GM12875 (cell line): ENCODE measurements at regions not wholly inside any gene's neighbourhood (a gene's known extent, or its start where the extent isn't known, plus 50 kb on each side); places are given as distances from the start of the nearest gene placed in this dataset.

Experiments used
- H3K4me3 ChIP-seq: one replicate; pipeline ENCODE4 v1.5.1; 2011; ENCODE audit warnings: low read depth, low read length, control low read depth
- TF ChIP-seq, protein P1 (sequence below): IDR thresholded peaks from 2 replicates; pipeline ENCODE4 v1.5.1; 2011; ENCODE audit warnings: low read depth, mild to moderate bottlenecking, control low read depth, inconsistent platforms, low read length, moderate library complexity, borderline replicate concordance; ENCODE audit not compliant: insufficient read depth

DNA sequence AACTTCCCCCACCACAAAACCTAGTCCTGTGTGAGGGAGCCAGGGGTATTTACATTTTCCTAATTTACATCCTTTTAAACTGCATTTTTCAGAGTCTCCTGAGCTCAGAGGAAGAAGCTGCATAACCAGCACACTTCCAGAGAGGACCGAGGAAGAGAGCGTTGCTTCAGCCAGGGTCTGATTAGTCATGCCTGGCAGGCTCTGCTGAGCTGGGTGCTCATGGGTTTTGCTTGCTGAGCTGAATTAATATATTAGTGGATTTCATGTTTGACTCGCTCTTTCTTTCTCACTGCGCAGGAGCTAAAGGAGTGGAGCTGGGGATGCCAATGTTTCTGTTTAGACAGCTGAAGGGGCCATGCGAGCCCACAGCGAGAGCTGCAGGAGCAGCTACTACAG is 539.3 kb upstream of the B3GAT1 start:
- no peak overlapping the region for H3K4me3 ChIP-seq
- TF ChIP-seq, protein P1, sequence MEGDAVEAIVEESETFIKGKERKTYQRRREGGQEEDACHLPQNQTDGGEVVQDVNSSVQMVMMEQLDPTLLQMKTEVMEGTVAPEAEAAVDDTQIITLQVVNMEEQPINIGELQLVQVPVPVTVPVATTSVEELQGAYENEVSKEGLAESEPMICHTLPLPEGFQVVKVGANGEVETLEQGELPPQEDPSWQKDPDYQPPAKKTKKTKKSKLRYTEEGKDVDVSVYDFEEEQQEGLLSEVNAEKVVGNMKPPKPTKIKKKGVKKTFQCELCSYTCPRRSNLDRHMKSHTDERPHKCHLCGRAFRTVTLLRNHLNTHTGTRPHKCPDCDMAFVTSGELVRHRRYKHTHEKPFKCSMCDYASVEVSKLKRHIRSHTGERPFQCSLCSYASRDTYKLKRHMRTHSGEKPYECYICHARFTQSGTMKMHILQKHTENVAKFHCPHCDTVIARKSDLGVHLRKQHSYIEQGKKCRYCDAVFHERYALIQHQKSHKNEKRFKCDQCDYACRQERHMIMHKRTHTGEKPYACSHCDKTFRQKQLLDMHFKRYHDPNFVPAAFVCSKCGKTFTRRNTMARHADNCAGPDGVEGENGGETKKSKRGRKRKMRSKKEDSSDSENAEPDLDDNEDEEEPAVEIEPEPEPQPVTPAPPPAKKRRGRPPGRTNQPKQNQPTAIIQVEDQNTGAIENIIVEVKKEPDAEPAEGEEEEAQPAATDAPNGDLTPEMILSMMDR, result no peak

DNA sequence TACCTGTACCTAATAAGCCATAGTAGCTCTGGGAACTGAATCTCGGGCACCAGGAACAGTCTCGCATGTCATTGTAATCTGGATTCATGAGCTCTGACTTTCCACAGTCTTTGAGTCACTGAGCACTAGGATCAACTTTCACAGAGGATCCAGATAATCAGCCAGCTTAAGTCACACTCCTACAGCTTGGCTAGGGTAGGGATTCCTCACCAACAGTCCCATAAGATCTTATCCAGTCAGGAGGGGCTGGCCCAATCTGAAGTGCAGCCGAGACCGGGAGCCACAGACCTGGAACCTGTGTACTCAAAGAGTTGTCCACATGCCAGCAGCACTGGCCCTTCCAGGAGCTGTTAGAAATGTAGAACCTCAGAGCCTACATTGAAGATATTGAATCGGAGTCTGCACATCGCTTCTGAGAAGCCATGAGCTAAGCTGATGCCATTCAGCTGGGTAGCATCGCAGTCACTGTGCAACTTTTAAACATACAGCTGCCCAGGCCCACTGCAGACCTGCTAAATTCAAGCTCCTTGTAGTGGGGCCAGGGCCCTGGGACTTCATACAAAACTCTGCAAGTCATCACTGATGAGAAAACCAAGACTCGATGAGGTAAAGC is 538.8 kb upstream of the B3GAT1 start:
- no peak overlapping the region for H3K4me3 ChIP-seq
- TF ChIP-seq, protein P1, result no peak

DNA sequence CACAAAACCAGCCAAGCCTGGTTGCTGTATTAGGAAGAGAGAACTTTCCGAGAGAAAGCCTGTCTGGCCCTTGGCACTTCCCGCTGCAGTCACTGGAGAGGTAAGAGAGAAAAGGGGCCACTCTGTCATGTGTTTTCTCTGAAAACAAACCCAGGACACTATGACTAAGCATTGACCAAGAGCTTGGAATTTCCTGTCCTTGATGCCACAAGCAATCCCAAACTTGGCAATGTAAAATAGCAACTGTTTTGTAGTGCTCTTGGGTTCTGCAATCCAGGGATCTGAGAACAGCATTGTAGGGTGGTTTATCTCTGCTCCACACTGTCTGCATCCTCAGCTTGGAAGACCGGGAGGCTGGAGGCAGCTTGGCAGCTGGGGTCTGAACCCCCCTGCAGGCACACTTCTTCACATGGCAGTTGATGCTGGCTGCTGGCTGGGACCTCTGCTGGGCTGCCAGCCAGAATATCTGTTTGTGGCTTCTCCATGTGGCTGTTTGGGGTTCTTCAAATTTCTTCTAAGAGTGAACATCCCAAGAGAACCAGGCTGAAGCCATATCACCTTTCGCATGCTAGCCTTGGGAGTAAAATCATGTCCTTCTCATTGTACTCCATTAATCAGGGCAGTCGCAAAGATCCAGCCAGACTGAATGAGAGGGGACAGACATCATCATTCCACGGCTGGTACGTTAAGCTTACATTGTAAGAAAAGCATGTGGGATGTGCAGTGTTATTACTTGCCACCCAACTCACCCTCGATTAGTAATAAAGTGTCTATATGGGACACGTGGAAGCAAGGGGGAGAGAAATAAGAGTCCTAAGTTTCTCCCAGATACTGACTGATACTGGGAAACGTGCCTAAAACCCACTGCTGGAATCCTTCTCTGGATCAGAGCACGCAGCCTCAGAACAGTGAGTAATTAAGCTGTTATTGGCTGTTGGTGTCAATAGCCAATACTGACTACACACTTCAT is 537.4 kb upstream of the B3GAT1 start:
- H3K4me3 ChIP-seq, result no peak overlapping the region
- TF ChIP-seq, protein P1, result no peak

DNA sequence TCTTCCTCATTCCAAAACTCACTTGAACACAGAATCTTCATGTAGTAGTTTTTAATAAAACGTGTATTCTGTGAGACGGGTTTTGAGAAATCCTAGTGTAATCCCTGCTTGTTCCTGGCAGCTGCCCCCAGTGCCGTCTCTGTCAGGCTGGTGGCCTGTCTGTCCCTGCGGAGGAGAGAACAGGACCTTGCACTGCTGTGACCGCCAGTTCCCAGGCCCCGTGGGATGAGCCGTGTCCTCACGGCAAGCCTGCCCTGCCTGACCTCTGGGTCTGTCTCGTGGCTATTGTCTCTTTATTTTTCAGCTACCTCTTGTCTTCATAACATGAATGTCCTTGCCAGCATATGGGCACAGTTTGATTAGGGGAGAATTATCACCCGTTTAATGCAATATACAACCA is 535.5 kb upstream of the B3GAT1 start:
- TF ChIP-seq, protein P1, result no peak
- no peak overlapping the region for H3K4me3 ChIP-seq

DNA sequence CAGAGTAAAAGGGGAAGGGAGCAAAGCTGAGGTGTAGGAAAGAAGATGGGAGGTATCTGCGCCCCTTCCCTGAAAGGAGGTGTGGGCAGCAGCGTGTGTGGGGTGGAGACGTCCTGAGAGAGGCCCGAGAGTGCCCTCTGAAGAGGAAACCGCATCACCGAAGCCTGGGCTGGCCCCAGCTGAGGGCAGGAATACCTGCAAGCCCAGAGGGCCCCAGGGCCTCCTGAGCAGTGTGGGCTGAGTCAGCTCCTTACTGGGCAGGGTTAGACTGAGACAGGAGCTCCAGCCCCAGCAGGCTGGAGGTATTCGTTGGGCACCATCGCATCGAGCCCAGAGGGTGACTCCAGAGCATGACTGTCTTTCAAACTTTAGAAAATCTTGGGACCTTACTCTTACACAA is 534.0 kb upstream of the B3GAT1 start:
- no peak overlapping the region for H3K4me3 ChIP-seq
- TF ChIP-seq, protein P1, result no peak

DNA sequence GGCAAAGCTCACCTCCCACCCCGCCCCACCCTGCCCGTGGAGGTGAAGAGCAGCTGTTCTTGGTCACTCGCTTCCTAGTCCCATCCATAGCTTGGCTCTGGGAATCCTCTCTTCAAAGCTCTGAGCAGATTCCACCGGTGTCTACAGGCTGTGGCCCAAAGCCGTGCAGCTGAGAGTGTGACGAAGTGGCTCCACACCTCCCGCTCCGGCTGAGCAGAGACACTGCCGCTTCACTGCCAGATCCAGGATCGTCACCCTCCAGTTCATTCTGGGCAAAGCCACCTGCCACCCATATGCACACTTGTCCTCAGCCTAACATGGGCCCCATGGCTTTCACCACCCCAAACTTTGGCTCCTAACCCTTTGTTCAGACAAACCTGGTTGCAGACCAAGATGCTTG is 532.9 kb upstream of the B3GAT1 start:
- TF ChIP-seq, protein P1, result no peak

More for the DNA sequence above, 532.9 kb upstream of the B3GAT1 start:
- no peak overlapping the region for H3K4me3 ChIP-seq
